ENCODE measurements at regions not wholly inside any gene's neighbourhood (a gene's known extent, or its start where the extent isn't known, plus 50 kb on each side); places are given as distances from the start of the nearest gene placed in this dataset.

DNA sequence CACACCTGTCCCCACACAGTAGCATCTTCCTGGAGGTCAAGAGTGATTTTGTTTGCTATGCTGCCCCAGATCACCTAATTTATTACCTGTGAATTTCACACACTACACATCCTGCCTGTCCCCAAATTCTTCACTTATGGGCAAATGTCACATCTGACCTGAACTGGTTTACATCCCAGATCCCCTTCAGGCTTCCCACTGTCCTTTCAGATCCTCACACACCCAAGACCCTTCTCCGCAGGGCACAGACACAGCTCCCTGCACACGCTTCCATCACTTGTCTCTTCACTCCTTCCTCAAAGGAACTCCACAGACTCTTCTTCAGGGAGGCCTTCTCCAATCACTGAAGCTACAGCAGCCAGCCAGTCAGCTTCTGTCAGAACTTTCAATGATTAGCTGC, 118.7 kb upstream of the IGLL5 start:
- H3K27ac ChIP-seq = no peak overlapping the region
- TF ChIP-seq CTCF (IDR thresholded peaks at IDR 0.05) (no peak), ZFX (IDR thresholded peaks at IDR 0.05; ENCODE audit: borderline replicate concordance) (no peak)

- no peak for TF ChIP-seq ZFX (IDR thresholded peaks at IDR 0.05; ENCODE audit: borderline replicate concordance)
- TF ChIP-seq CTCF (IDR thresholded peaks at IDR 0.05) = no peak
- H3K27ac ChIP-seq = no peak overlapping the region
Measured at GRCh38 chr22:22769434-22770279, 118.0 kb upstream of the IGLL5 start.

DNA sequence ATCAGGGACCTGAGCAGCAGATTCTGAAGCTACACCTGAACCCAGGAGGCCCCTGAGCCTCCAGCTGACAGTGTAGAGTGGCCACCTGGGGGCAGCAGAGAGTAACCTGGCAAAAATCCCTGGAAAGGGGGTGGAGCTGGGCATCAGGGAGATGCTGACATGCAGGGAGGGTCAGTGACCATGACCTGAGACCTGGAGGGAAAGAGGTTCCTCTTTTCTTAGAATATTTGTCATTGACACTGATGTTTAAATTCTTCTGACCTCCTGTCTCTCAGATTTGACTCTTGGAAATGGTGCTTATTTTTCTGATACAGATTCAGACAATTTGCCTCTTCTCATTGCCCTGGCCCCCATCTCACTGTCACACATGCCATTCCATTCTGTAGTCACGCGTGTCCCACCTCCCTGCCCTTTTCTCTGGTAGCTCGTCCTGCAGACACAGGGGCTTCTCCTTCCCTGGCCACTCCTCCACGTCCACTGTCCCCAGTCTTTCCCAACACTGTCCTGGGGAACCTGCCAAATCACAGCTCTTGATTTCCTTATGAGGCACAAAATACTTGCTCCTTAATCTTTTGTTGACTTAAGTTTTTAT, 117.2 kb upstream of the IGLL5 start:
- no peak overlapping the region for H3K27ac ChIP-seq
- TF ChIP-seq CTCF (IDR thresholded peaks at IDR 0.05) (peak; percentile 96), ZFX (IDR thresholded peaks at IDR 0.05; ENCODE audit: borderline replicate concordance) (no peak)

- TF ChIP-seq CTCF (IDR thresholded peaks at IDR 0.05) (no peak), ZFX (IDR thresholded peaks at IDR 0.05; ENCODE audit: borderline replicate concordance) (no peak)
- no peak overlapping the region for H3K27ac ChIP-seq
Measured at GRCh38 chr22:22770881-22771280, 116.7 kb upstream of the IGLL5 start.

DNA sequence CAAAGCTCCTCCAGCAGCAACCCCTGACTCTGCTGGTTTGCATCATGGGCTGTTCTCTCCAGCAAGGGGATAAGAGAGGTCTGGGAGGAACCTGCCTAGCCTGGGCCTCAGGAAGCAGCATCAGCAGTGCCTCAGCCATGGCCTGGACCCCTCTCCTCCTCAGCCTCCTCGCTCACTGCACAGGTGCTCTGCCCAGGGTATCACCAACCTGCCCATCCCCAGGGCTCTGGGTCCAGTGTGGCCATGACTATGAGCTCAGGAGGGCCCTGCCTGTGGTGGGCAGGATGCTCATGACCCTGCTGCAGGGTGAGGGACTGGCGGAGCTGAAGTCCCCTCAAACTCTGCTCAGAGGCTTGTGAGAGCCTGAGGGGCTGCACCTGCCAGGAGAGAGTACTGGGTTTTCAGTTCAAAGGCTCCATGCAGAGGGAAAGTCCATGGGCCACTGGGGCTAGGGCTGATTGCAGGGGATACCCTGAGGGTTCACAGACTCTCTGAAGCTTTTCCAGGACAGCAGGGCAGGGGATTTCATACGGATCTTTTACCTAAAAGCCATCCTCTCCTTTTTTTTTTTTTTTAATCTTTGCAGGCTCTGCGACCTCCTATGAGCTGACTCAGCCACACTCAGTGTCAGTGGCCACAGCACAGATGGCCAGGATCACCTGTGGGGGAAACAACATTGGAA, 115.8 kb upstream of the IGLL5 start:
- H3K27ac ChIP-seq = no peak overlapping the region
- no peak for TF ChIP-seq CTCF (IDR thresholded peaks at IDR 0.05)
- TF ChIP-seq ZFX (IDR thresholded peaks at IDR 0.05; ENCODE audit: borderline replicate concordance) = no peak

GRCh38 chr22:22772396-22772795, 115.2 kb upstream of the IGLL5 start:
- TF ChIP-seq ZFX (IDR thresholded peaks at IDR 0.05; ENCODE audit: borderline replicate concordance) (no peak), CTCF (IDR thresholded peaks at IDR 0.05) (no peak)
- H3K27ac ChIP-seq = no peak overlapping the region

DNA sequence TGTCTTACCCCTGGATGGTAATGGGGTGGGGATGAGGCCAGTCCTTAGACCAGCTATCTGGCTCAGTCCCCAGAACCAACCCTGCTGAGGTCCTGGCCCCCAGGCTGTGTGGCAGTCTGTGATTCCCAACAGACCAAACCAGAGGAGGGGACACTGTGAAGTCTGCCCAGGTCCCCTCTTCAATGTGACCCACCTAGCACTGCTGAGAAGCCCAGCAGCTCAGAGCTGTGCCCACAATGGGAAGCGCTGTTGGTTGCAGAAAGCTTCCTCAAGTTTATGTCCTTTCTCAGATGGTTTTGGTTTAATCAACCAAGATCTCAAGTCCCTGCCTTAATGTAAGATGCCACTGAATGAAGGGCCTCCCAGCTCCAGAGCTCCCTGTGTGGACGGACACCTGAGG, 114.7 kb upstream of the IGLL5 start:
- H3K27ac ChIP-seq = no peak overlapping the region
- TF ChIP-seq CTCF (IDR thresholded peaks at IDR 0.05) (no peak), ZFX (IDR thresholded peaks at IDR 0.05; ENCODE audit: borderline replicate concordance) (no peak)
